Trophoblast cell (in vitro differentiated cells and primary cell): ENCODE measurements at regions not wholly inside any gene's neighbourhood (a gene's known extent, or its start where the extent isn't known, plus 50 kb on each side); places are given as distances from the start of the nearest gene placed in this dataset.

Experiments used
- DNase-seq, 2 donors: peaks; one replicate each; pipeline ENCODE4 v3.0.0-alpha.2; 2016
- H2AFZ ChIP-seq: 2 replicates; pipeline ENCODE4 v1.6.1; 2013; ENCODE audit warnings: low read length, moderate library complexity, mild to moderate bottlenecking; ENCODE audit not compliant: insufficient read depth, poor library complexity
- H2AK5ac ChIP-seq: 2 replicates; pipeline ENCODE4 v1.6.1; 2013; ENCODE audit warnings: mild to moderate bottlenecking, low read length
- H2BK120ac ChIP-seq: 2 replicates; pipeline ENCODE4 v1.6.1; 2013; ENCODE audit warnings: low read length, mild to moderate bottlenecking, moderate library complexity; ENCODE audit not compliant: insufficient read depth, poor library complexity
- H2BK12ac ChIP-seq: 2 replicates; pipeline ENCODE4 v1.6.1; 2013; ENCODE audit warnings: mild to moderate bottlenecking, low read length, moderate library complexity
- H2BK5ac ChIP-seq: 2 replicates; pipeline ENCODE4 v1.6.1; 2013; ENCODE audit warnings: low read length, low read depth, moderate library complexity, mild to moderate bottlenecking; ENCODE audit not compliant: poor library complexity
- H3K14ac ChIP-seq: 2 replicates; pipeline ENCODE4 v1.6.1; 2013; ENCODE audit warnings: mild to moderate bottlenecking, low read length
- H3K18ac ChIP-seq: 2 replicates; pipeline ENCODE4 v1.6.1; 2013; ENCODE audit warnings: mild to moderate bottlenecking, low read length
- H3K23ac ChIP-seq: 2 replicates; pipeline ENCODE4 v1.6.1; 2013; ENCODE audit warnings: low read length
- H3K27ac ChIP-seq: 2 replicates; pipeline ENCODE4 v1.5.1; 2013; ENCODE audit warnings: low read depth, mild to moderate bottlenecking, inconsistent platforms, low read length, moderate library complexity
- H3K27me3 ChIP-seq: 2 replicates; pipeline ENCODE4 v1.6.1; 2013; ENCODE audit warnings: inconsistent platforms, mild to moderate bottlenecking, low read length, moderate library complexity; ENCODE audit not compliant: insufficient read depth
- H3K36me3 ChIP-seq, 2 experiments: 1 replicate in 1 of 2; 2 replicates in 1 of 2; pipeline ENCODE4 v1.6.1; 2013; ENCODE audit warnings: low read length in 2 of 2, mild to moderate bottlenecking in 2 of 2, moderate library complexity in 1 of 2; ENCODE audit not compliant: insufficient read depth in 2 of 2, control insufficient read depth in 1 of 2
- H3K4ac ChIP-seq: 2 replicates; pipeline ENCODE4 v1.6.1; 2013; ENCODE audit warnings: low read depth, mild to moderate bottlenecking, low read length, moderate library complexity
- H3K4me1 ChIP-seq, 2 experiments: 1 replicate in 1 of 2; 2 replicates in 1 of 2; pipeline ENCODE4 v1.6.1; 2013; ENCODE audit warnings: low read length in 2 of 2, mild to moderate bottlenecking in 2 of 2, moderate library complexity in 1 of 2; ENCODE audit not compliant: insufficient read depth in 2 of 2, control insufficient read depth in 1 of 2
- H3K4me2 ChIP-seq: 2 replicates; pipeline ENCODE4 v1.6.1; 2013; ENCODE audit warnings: inconsistent platforms, mild to moderate bottlenecking, low read length, moderate library complexity
- H3K4me3 ChIP-seq: 2 replicates; pipeline ENCODE4 v1.5.1; 2013; ENCODE audit warnings: mild to moderate bottlenecking, low read depth, low read length, inconsistent platforms
- H3K79me1 ChIP-seq: one replicate; pipeline ENCODE4 v1.6.1; 2013; ENCODE audit warnings: low read length
- H3K79me2 ChIP-seq: 2 replicates; pipeline ENCODE4 v1.6.1; 2013; ENCODE audit warnings: low read length, mild to moderate bottlenecking; ENCODE audit not compliant: control insufficient read depth, insufficient read depth, poor library complexity
- H3K9ac ChIP-seq: 2 replicates; pipeline ENCODE4 v1.6.1; 2013; ENCODE audit warnings: mild to moderate bottlenecking, low read length
- H3K9me3 ChIP-seq: 2 replicates; pipeline ENCODE4 v1.6.1; 2013; ENCODE audit warnings: low read depth, mild to moderate bottlenecking, control low read depth, inconsistent platforms, low read length; ENCODE audit not compliant: insufficient read depth
- H4K12ac ChIP-seq: 2 replicates; pipeline ENCODE4 v1.6.1; 2013; ENCODE audit warnings: low read depth, mild to moderate bottlenecking, low read length, moderate library complexity
- H4K8ac ChIP-seq: 2 replicates; pipeline ENCODE4 v1.6.1; 2013; ENCODE audit warnings: low read depth, mild to moderate bottlenecking, low read length, moderate library complexity
- H4K91ac ChIP-seq: one replicate; pipeline ENCODE4 v1.6.1; 2013; ENCODE audit warnings: low read depth, mild to moderate bottlenecking, low read length, moderate library complexity
- WGBS: extraction: QIAGEN DNeasy Blood & Tissue Kit; methylation state at CpG from one replicate; pipeline ENCODE4 v1.1.7; 2013; ENCODE audit warnings: missing lambda C conversion rate; ENCODE audit not compliant: insufficient read length, insufficient coverage; ENCODE audit errors: extremely low coverage; 5-methylcytosine and 5-hydroxymethylcytosine counted together

- H3K79me2 ChIP-seq = no peaks in the 10 kb centered on the region
Observed at GRCh38 chr12:34354239-34355200, 332.2 kb downstream of the ALG10 start.

DNA sequence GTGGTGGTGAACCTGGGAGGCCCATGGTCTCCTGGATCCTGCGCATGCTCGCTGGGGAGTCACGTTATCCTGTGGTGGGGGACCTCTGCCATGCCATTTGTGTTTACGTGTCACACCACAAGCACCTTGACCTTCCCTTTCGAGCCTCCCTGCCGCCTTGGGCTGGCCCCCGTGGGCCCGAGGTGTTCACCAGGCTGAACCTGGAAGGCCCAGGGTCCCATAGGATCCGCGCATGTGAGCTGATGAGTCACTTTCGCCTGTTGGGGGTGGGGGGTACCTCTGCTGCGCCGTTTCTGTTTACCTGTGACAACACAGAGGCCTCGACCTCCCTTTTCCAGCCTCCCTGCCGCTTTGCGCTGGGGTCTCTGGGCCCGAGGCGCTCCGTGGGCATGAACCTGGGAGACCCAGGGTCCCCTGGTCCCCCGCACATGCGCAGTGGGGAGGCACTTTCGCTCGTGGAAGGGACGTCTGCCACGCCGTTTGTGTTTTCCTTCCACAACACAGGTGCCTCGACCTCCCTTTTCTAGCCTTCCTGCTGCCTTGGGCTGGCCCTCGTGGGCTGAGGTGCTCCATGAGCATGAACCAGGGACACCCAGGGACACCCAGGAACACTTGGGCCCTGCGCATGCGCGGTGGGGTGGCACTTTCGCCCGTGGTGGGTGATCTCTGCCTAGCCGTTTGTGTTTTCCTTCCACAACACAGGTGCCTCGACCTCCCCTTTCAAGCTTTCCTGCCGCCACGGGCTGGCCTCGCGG, 334.1 kb downstream of the ALG10 start:
- Histone ChIP-seq H3K18ac (no peak overlapping the region), H3K9ac (no peak overlapping the region), H2AK5ac (no peak overlapping the region), H3K4ac (no peak overlapping the region), H4K8ac (no peak overlapping the region), H3K14ac (no peak overlapping the region), H4K12ac (no peak overlapping the region), H3K27ac (no peak overlapping the region), H3K9me3 (peaks cover 98% of the 10 kb centered on the region), H4K91ac (no peak overlapping the region), H3K27me3 (peaks cover 2% of the 10 kb centered on the region), H3K23ac (no peak overlapping the region), H2AFZ (no peak overlapping the region), H2BK5ac (no peak overlapping the region), H3K4me2 (no peak overlapping the region), H3K79me1 (no peaks in the 10 kb centered on the region), H2BK120ac (no peak overlapping the region), H3K79me2 (no peaks in the 10 kb centered on the region), H3K4me1 (no peaks in the 10 kb centered on the region), H2BK12ac (no peak overlapping the region), H3K4me3 (no peak overlapping the region), H3K36me3 (no peaks in the 10 kb centered on the region)
- no peak for DNase-seq
- no CpG with 5 or more reads among the region's 39 CpGs for WGBS

More at GRCh38 chr12:34354239-34355200, 332.2 kb downstream of the ALG10 start:
- peak in 1 of 2 donors; percentile 36 for DNase-seq
- no peak overlapping the region for H2AFZ ChIP-seq
- no peak overlapping the region for H3K18ac ChIP-seq
- H3K4me3 ChIP-seq = no peak overlapping the region
- H2BK12ac ChIP-seq = no peak overlapping the region
- WGBS = no CpG with 5 or more reads among the region's 55 CpGs
- H3K27ac ChIP-seq = no peak overlapping the region
- no peaks in the 10 kb centered on the region for H3K36me3 ChIP-seq
- H3K79me1 ChIP-seq = no peaks in the 10 kb centered on the region
- H3K14ac ChIP-seq = no peak overlapping the region
- H3K23ac ChIP-seq = no peak overlapping the region
- no peak overlapping the region for H4K91ac ChIP-seq
- no peak overlapping the region for H4K12ac ChIP-seq
- peaks cover 2% of the 10 kb centered on the region for H3K27me3 ChIP-seq
- H3K4me1 ChIP-seq = no peaks in the 10 kb centered on the region
- H4K8ac ChIP-seq = no peak overlapping the region
- no peak overlapping the region for H2AK5ac ChIP-seq
- H3K4me2 ChIP-seq = no peak overlapping the region
- H2BK5ac ChIP-seq = no peak overlapping the region
- peaks cover 98% of the 10 kb centered on the region for H3K9me3 ChIP-seq
- H3K4ac ChIP-seq = no peak overlapping the region
- no peak overlapping the region for H2BK120ac ChIP-seq
- H3K9ac ChIP-seq = no peak overlapping the region

DNA sequence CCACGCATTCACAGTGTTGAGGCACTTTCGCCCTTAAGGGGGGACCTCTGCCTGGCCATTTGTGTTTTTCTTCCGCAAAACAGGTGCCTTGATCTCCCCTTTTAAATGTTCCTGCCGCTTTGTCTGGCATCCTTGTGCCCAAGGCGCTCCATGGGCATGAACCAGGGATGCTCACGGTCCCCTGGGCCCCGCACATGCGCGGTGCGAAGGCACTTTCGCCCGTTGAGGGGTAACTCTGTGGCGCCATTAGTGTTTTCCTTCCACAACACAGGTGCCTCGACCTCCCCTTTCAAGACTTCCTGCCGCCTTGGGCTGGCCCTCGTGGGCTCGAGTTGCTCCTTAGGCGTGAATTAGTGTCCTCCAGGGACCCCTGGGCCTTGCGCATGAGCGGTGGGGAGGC, 335.5 kb downstream of the ALG10 start:
- no peak overlapping the region for H3K4me2 ChIP-seq

DNA sequence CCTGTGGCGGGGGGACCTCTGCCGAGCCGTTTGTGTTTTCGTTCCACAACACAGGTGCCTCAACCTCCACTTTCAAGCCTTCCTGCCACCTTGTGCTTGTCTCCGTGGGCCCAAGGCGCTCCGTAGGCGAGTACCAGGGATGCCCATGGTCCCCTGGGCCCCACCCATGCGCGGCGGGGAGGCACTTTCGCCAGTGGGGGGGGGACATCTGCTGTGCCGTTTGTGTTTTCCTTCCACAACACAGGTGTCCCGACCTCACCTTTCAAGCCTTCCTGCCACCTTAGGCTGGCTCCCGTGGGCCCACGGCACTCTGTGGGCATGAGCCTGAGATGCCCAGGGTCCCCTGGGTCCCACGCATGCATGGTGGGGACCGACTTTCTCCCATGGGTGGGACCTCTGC, 335.9 kb downstream of the ALG10 start:
- no peak overlapping the region for H3K4ac ChIP-seq
- no peak overlapping the region for H4K12ac ChIP-seq
- no peak overlapping the region for H2AK5ac ChIP-seq
- H2BK120ac ChIP-seq = no peak overlapping the region
- H2BK12ac ChIP-seq = no peak overlapping the region
- H3K79me2 ChIP-seq = no peaks in the 10 kb centered on the region
- H4K91ac ChIP-seq = no peak overlapping the region
- no peak overlapping the region for H3K9ac ChIP-seq
- H3K27me3 ChIP-seq = no peaks in the 10 kb centered on the region
- no peaks in the 10 kb centered on the region for H3K79me1 ChIP-seq
- no peak overlapping the region for H3K14ac ChIP-seq
- no peak overlapping the region for H3K4me2 ChIP-seq
- no peak overlapping the region for H3K23ac ChIP-seq
- H3K4me1 ChIP-seq = no peaks in the 10 kb centered on the region
- H3K9me3 ChIP-seq = peaks cover 99% of the 10 kb centered on the region
- H2BK5ac ChIP-seq = no peak overlapping the region
- H2AFZ ChIP-seq = no peak overlapping the region
- no CpG with 5 or more reads among the region's 18 CpGs for WGBS
- no peak overlapping the region for H3K18ac ChIP-seq
- DNase-seq = no peak
- H3K27ac ChIP-seq = no peak overlapping the region
- H3K4me3 ChIP-seq = no peak overlapping the region
- no peaks in the 10 kb centered on the region for H3K36me3 ChIP-seq
- no peak overlapping the region for H4K8ac ChIP-seq

More for the DNA sequence above, 335.5 kb downstream of the ALG10 start:
- Histone ChIP-seq H4K12ac (no peak overlapping the region), H3K4me1 (no peaks in the 10 kb centered on the region), H3K79me2 (no peaks in the 10 kb centered on the region), H3K9ac (no peak overlapping the region), H3K79me1 (no peaks in the 10 kb centered on the region), H4K8ac (no peak overlapping the region), H2AFZ (no peak overlapping the region), H3K18ac (no peak overlapping the region), H3K27ac (no peak overlapping the region), H2AK5ac (no peak overlapping the region), H3K9me3 (peaks cover 98% of the 10 kb centered on the region), H3K36me3 (no peaks in the 10 kb centered on the region), H3K14ac (no peak overlapping the region), H2BK12ac (no peak overlapping the region), H4K91ac (no peak overlapping the region), H3K23ac (no peak overlapping the region), H3K27me3 (no peaks in the 10 kb centered on the region), H3K4me3 (peak overlapping the region; percentile 5), H3K4ac (no peak overlapping the region), H2BK5ac (no peak overlapping the region), H2BK120ac (no peak overlapping the region)
- DNase-seq = no peak
- WGBS = no CpG with 5 or more reads among the region's 20 CpGs
